ENCODE measurements at regions not wholly inside any gene's neighbourhood (a gene's known extent, or its start where the extent isn't known, plus 50 kb on each side); places are given as distances from the start of the nearest gene placed in this dataset.
"Not testable (repeated sequence)": the region's sequence is repeated elsewhere in the genome, so short reads cannot be mapped to it uniquely, and the experiment has no call there.

- intact Hi-C loops (cut with DNase I), result no loop called here
- DNase-seq, result no peak
Measured at GRCh38 chr3:154701055-154701454, 271.1 kb upstream of the GPR149 start.

DNA sequence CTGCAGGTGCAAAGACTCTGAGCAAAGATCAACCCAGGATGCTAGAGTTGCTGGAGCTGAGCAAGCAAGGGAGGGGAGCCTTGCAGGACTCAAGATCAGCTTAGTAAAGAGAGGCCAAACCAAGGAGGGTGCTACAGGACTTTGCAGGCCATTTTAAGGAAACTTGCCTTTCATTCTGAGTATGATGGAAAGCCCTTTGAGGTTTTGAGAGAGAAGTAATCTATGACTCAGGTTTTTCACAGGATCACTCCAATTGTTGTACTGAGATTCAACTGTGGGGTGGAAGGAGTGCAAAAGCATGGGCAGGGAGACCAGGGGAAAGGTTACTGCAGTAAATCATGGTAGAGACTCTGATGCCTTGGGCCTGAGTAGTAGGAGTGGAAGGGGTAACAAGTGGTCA is 260.4 kb upstream of the GPR149 start:
- no peak for DNase-seq
- intact Hi-C loops (cut with DNase I), result no loop called here

- intact Hi-C loops (cut with DNase I), result no loop called here
- peak in 1 of 10 donors; percentile 41 for DNase-seq
Measured at GRCh38 chr3:154684440-154684839, 254.4 kb upstream of the GPR149 start.

- no peak for DNase-seq
Measured at GRCh38 chr3:154684021-154684420, 254.0 kb upstream of the GPR149 start.

DNA sequence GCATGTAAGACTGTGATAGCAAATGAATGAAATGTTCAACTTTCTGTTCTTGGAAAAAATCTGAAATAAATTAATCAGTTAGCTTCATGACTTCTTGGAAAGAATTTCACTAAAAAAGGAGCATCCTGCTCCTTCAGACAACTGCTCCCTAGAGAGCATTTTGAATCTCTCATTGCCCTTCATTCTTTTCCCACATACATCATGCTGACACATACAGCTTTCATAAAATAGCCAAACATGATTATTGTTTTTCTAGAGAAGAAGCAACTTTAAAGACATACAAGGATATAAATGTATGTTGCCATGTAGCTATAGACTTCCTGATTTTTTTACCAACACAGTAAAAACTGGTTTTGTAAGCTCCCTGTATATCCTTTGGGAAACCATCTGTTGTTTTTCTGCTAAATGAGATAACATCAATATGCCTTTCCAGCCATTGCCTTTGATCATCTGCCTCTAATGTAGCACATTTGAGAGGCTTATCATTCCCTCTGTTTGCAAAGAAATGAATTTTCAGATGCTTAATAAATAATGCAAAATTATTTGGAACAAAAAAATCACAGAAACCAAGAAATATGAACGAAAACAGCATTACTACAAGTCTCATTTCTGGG is 248.2 kb upstream of the GPR149 start:
- intact Hi-C loops (cut with DNase I), result no loop called here
- DNase-seq, result no peak

More at GRCh38 chr3:154684021-154684420, 254.0 kb upstream of the GPR149 start:
- intact Hi-C loops (cut with DNase I), result no loop called here

DNA sequence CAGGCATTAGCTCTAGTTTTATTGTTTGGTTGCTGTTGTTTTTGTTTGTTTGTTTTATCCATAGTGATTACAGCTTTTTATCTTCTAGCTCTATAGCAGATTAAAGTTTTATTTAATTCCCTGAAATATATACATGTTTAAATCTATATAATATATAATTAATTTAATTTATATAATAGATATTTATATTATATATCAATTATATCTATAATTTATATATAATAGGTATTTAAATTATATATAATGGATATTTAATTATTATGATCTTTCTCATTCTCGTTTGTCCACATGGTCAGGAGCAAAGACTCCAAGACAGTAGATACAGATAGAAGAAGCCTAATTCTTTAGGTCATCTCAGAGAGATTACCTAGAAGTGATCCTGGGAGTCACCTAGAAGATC is 238.8 kb upstream of the GPR149 start:
- intact Hi-C loops (cut with DNase I), result no loop called here
- no peak for DNase-seq

GRCh38 chr3:154668187-154668586 is 238.2 kb upstream of the GPR149 start:
- DNase-seq, result no peak
- intact Hi-C loops (cut with DNase I), result no loop called here

GRCh38 chr3:154666542-154666941 is 236.6 kb upstream of the GPR149 start:
- intact Hi-C loops (cut with DNase I), result no loop called here
- peak in 1 of 10 donors; percentile 68 for DNase-seq

DNA sequence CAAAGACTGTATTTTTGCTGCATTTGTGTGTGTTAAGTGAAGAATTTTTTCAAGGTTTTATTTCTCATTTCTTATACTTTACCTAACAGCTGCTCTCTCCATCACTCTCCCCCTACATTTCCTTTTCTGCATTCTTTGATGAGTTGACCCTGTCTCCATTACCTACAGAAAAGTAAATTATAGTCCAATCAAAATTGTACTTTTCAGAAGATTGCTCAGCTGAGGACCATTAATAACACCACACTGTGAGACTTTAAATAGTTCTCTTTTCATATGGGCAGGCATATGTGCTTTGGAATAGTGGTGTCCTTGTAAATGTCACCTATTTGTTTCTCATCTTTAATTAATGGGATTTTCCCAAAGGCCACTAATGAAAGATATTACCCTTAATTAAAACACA is 234.7 kb upstream of the GPR149 start:
- intact Hi-C loops (cut with DNase I), result no loop called here
- DNase-seq, result no peak

DNA sequence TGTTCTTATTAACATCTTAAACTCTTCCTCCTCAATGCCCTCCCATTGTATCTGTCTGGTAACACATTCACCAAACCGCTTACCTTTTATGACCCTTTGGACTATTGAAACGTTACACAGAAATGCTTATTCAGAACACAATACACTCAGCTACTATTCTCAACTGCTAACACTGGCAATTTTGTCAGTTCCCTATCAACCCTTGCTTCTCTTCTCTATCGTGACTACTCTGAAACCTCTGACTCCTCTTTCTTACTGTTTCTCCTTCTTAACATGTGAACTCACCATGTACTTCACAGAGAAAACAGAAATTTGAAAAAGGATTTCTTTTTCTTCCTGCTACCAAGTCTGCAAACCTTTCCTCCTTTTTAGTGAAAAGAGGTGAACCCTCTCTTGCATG is 232.9 kb upstream of the GPR149 start:
- intact Hi-C loops (cut with DNase I), result no loop called here
- DNase-seq, result no peak

DNA sequence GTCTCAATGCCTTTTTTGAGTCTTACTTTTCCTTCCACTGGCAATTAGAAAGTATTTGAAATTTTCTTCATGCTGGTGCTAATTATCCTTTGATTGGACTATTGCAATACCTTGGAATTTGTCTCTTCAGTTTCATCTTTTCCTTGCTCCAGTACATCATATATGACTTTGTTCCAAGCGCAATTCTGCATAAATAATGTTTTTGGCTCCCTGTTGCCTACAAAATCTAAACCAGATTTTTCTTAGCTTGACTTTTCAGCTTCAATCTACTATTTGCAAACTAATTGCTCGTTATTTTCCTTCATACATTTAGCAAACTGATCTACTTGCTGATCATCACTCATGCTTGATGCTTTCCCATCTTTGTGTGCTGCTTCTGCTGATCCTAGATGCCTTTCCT is 230.8 kb upstream of the GPR149 start:
- intact Hi-C loops (cut with DNase I), result no loop called here
- no peak for DNase-seq

- DNase-seq, result no peak
- intact Hi-C loops (cut with DNase I), result no loop called here
Measured at GRCh38 chr3:154658000-154658399, 228.0 kb upstream of the GPR149 start.

GRCh38 chr3:154657218-154657617 is 227.2 kb upstream of the GPR149 start:
- no peak for DNase-seq
- intact Hi-C loops (cut with DNase I), result no loop called here

DNA sequence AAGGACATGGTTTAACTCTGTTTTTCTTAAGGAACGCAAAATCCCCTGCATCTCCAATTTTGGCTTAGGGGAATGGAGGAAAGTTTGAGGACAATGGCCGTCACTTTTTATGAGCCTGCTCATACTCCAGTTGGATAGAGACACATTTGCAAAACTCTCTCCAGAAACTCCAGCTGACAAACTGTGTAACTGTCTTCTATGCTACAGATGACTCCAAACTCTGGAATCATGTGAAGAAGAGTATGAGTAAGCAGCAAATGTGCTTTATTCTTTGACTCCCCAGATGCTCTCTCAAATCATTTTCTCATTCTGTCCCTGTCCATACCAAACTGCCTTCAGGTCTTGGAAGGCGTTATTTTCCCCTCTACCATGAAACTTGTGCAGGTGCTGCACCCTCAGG is 226.5 kb upstream of the GPR149 start:
- no peak for DNase-seq
- intact Hi-C loops (cut with DNase I), result no loop called here

DNA sequence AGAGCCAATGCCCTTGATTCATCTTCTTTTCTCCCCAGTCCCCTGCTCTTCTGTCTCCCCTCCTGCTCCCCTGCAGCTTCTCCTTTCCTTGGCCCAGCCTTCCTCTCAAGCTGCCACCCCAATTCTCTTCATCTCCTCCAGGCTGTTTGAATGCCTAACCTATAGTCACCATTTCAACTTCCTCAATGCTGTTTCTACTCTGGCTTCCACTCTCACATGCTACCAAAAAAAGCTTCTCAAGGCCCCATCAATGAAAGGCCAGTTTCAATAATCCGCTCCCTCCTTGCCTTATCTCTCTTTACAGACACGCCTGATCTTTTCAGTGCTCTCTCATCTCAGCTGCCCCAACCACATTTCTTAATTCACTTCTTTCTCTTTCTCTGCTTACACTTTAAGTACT is 212.2 kb upstream of the GPR149 start:
- intact Hi-C loops (cut with DNase I), result no loop called here

GRCh38 chr3:154625756-154626155 is 195.8 kb upstream of the GPR149 start:
- intact Hi-C loops (cut with DNase I), result no loop called here
- no peak for DNase-seq

More for the DNA sequence above, 212.2 kb upstream of the GPR149 start:
- no peak for DNase-seq

GRCh38 chr3:154619621-154620020 is 189.6 kb upstream of the GPR149 start:
- intact Hi-C loops (cut with DNase I), result not testable (repeated sequence)
- peak in 1 of 10 donors; percentile 63 for DNase-seq

DNA sequence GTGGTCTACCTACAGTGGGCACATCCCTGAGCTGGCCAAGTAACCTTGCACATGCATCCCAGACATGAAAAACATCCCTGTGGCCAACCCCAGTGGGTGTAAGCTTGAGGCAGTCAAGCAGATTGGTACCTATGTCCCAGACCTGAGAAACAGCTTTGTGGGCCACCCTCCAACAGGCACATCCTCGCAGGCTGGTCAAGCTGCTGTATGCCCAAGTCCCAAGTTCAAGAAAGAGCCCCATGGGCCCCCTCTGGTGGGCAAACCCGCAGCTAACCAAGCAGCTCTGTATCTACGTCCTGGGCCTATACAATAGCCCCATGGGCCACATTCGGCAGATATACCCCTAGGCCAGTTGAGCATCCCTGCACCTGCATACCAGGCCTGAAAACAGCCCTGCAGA is 186.3 kb upstream of the GPR149 start:
- intact Hi-C loops (cut with DNase I), result no loop called here
- DNase-seq, result no peak

DNA sequence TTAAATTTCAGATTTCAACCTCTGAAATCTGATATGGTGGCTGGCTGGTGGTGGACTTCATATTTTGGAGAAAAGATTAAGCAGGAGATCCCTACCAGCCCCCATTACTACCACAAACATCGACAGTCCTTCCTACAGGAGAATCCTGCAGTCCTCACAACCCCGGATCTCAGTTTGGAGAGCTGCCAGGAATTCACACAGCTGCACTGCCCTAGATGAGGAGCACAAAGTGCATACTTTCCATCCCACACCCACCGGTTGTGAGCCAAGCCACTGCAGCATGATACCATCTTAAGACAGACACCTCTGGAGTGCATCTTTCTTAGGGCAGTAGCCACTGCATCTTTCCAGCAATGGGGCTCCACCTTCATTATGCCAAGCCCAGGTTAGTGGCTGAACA is 185.5 kb upstream of the GPR149 start:
- intact Hi-C loops (cut with DNase I), result no loop called here
- peak in 1 of 10 donors; percentile 47 for DNase-seq

GRCh38 chr3:154614601-154615000 is 184.6 kb upstream of the GPR149 start:
- DNase-seq, result no peak
- intact Hi-C loops (cut with DNase I), result no loop called here

GRCh38 chr3:154614078-154614477 is 184.1 kb upstream of the GPR149 start:
- intact Hi-C loops (cut with DNase I), result no loop called here
- no peak for DNase-seq

- intact Hi-C loops (cut with DNase I), result no loop called here
- no peak for DNase-seq
Measured at GRCh38 chr3:154602241-154602640, 172.3 kb upstream of the GPR149 start.

- intact Hi-C loops (cut with DNase I), result no loop called here
Measured at GRCh38 chr3:154598166-154598565, 168.2 kb upstream of the GPR149 start.

More at GRCh38 chr3:154598166-154598565, 168.2 kb upstream of the GPR149 start:
- no peak for DNase-seq

Data from posterior cingulate gyrus (tissue), 11 donors.